ENCODE measurements at regions not wholly inside any gene's neighbourhood (a gene's known extent, or its start where the extent isn't known, plus 50 kb on each side); places are given as distances from the start of the nearest gene placed in this dataset.

DNA sequence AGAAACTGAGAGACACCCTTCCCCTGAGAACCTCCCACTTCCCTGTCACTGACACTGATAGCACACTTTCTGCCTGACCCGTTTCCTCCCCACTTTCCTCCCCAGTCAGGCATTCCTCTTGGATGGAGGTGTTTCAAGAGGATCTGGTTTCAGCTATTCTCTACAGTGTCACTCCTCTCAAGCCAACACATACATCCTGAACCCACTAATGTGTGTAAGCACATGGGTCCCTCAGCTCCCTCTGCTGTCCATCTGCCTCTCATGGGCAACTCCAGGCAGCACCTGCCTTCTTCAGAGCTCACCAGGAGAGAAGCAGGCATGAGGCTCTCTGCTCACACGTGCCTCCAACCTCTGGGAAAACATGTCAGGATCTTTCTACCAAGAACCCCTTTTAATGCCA, 207.6 kb downstream of the NAF1 start:
- H3K36me3 ChIP-seq (ENCODE audit: control insufficient read depth in 2 of 2, insufficient read depth in 2 of 2, low read length in 1 of 2): no peaks in the 10 kb centered on the region
- no peaks in the 10 kb centered on the region for H3K4me1 ChIP-seq (ENCODE audit: control insufficient read depth, insufficient read depth, low read length)
- ATAC-seq: peak; percentile 74
- in situ Hi-C loops (cut with MboI) (no loop called here), intact Hi-C loops (cut with micrococcal nuclease; ENCODE audit: unreplicated experiment) (loop anchor here (5.0 kb wide), 1 partner anchor 462 kb away; no protein-coding TSS in a partner anchor)
- TF ChIP-seq LARP7 (IDR thresholded peaks at IDR 0.05) (no peak), RAD21 (IDR thresholded peaks at IDR 0.05; ENCODE audit: insufficient read depth, low read depth, low read length) (peak; percentile 28; the same call in 1 of the 2 replicates), SMC3 (IDR thresholded peaks at IDR 0.05; ENCODE audit: borderline replicate concordance, low read length) (peak; percentile 30; the same call in 1 of the 2 replicates)
- TF ChIP-seq, protein P1, sequence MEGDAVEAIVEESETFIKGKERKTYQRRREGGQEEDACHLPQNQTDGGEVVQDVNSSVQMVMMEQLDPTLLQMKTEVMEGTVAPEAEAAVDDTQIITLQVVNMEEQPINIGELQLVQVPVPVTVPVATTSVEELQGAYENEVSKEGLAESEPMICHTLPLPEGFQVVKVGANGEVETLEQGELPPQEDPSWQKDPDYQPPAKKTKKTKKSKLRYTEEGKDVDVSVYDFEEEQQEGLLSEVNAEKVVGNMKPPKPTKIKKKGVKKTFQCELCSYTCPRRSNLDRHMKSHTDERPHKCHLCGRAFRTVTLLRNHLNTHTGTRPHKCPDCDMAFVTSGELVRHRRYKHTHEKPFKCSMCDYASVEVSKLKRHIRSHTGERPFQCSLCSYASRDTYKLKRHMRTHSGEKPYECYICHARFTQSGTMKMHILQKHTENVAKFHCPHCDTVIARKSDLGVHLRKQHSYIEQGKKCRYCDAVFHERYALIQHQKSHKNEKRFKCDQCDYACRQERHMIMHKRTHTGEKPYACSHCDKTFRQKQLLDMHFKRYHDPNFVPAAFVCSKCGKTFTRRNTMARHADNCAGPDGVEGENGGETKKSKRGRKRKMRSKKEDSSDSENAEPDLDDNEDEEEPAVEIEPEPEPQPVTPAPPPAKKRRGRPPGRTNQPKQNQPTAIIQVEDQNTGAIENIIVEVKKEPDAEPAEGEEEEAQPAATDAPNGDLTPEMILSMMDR (IDR thresholded peaks at IDR 0.05 in 2 of 3, conservative IDR thresholded peaks at IDR 0.05 in 1 of 3; ENCODE audit: control insufficient read depth in 2 of 3, extremely low read depth in 1 of 3, insufficient read depth in 1 of 3, low read depth in 3 of 3, low read length in 3 of 3): peak in 2 of 3 experiments; percentile 23 to 24; a peak in 2 of 6 replicates
- no peaks in the 10 kb centered on the region for H3K9me3 ChIP-seq (replicated peaks; ENCODE audit: control insufficient read depth, insufficient read depth, low read length)
- H3K9ac ChIP-seq (ENCODE audit: control insufficient read depth, insufficient read depth, low read length): no peak overlapping the region
- H3K4me3 ChIP-seq: no peak overlapping the region
- RAD21 ChIA-PET (ENCODE audit: unreplicated experiment): no interaction called here
- no peaks in the 10 kb centered on the region for H3K79me2 ChIP-seq (ENCODE audit: control insufficient read depth, insufficient read depth, low read length)
- peaks cover 0 to 3% of the 10 kb centered on the region in 2 experiments; a peak in 3 of 4 replicates for H3K27me3 ChIP-seq (replicated peaks in 1 of 2; ENCODE audit: control insufficient read depth in 2 of 2, insufficient read depth in 2 of 2, low read length in 1 of 2)
- 0% methylated on average over 2 of the region's 2 CpGs for WGBS (ENCODE audit: insufficient coverage, insufficient replicate concordance, low lambda C conversion rate, missing lambda C conversion rate)
- peak; percentile 1 for DNase-seq (ENCODE audit: low read depth, low spot score)
- no peak overlapping the region for H3K4me2 ChIP-seq (ENCODE audit: control insufficient read depth, insufficient read depth)
- no peaks in the 10 kb centered on the region for H4K20me1 ChIP-seq (ENCODE audit: control insufficient read depth, insufficient read depth)
- H2AFZ ChIP-seq (ENCODE audit: control insufficient read depth, low read depth, low read length): no peak overlapping the region
- CTCF ChIA-PET: no interaction called here
- POLR2A ChIA-PET: no interaction called here
- SMC1A ChIA-PET (ENCODE audit: uncharacterized antibody, unreplicated experiment): no interaction called here
- no peak for FAIRE-seq
- BruUV-seq (replicated peaks): no TSS peak
- no peak overlapping the region for H3K27ac ChIP-seq (ENCODE audit: control insufficient read depth, insufficient read depth)

DNA sequence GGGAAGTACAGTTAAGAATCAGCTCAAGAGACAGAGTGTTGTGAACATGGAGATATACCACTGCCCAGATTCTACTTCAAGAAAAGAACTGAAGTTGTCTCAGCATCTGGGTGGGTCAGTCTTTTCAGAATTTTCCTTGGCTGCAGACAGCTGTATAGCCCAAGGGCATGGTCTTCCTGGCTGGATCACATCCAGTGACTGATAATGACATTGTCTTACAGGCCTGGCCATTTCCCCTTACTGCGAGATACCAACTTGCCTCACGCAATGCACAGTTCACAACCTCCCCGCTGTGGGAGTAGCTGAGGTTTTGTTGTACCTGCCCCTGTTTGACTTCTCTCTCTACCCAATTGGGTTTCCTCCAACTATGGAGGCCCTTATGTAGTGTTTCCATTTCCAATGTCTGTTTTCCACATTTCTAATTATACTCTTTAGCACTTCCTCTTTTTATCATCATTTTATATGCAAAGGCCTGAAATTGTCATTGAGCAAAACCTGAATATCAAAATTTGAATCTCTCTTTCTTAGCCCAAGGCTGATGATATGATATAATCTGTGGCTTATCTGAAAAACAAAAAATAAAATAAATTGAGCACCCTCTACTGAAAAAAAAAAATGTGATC, 209.1 kb downstream of the NAF1 start:
- Histone ChIP-seq H3K9ac (ENCODE audit: control insufficient read depth, insufficient read depth, low read length) (no peak overlapping the region), H2AFZ (ENCODE audit: control insufficient read depth, low read depth, low read length) (no peak overlapping the region), H3K4me2 (ENCODE audit: control insufficient read depth, insufficient read depth) (no peak overlapping the region), H3K27me3 (replicated peaks in 1 of 2; ENCODE audit: control insufficient read depth in 2 of 2, insufficient read depth in 2 of 2, low read length in 1 of 2) (peaks cover 0 to 3% of the 10 kb centered on the region in 2 experiments; a peak in 3 of 4 replicates), H3K27ac (ENCODE audit: control insufficient read depth, insufficient read depth) (no peak overlapping the region), H3K36me3 (ENCODE audit: control insufficient read depth in 2 of 2, insufficient read depth in 2 of 2, low read length in 1 of 2) (no peaks in the 10 kb centered on the region), H3K79me2 (ENCODE audit: control insufficient read depth, insufficient read depth, low read length) (no peaks in the 10 kb centered on the region), H3K4me1 (ENCODE audit: control insufficient read depth, insufficient read depth, low read length) (no peaks in the 10 kb centered on the region), H3K4me3 (no peak overlapping the region), H4K20me1 (ENCODE audit: control insufficient read depth, insufficient read depth) (no peaks in the 10 kb centered on the region), H3K9me3 (replicated peaks; ENCODE audit: control insufficient read depth, insufficient read depth, low read length) (no peaks in the 10 kb centered on the region)
- CTCF ChIA-PET: no interaction called here
- DNase-seq (ENCODE audit: low read depth, low spot score): no peak
- SMC1A ChIA-PET (ENCODE audit: uncharacterized antibody, unreplicated experiment): no interaction called here
- TF ChIP-seq, protein P2, sequence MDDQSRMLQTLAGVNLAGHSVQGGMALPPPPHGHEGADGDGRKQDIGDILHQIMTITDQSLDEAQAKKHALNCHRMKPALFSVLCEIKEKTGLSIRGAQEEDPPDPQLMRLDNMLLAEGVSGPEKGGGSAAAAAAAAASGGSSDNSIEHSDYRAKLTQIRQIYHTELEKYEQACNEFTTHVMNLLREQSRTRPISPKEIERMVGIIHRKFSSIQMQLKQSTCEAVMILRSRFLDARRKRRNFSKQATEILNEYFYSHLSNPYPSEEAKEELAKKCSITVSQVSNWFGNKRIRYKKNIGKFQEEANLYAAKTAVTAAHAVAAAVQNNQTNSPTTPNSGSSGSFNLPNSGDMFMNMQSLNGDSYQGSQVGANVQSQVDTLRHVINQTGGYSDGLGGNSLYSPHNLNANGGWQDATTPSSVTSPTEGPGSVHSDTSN (IDR thresholded peaks at IDR 0.05; ENCODE audit: insufficient replicate concordance, low read depth, low read length): no peak
- TF ChIP-seq SPI1 (IDR thresholded peaks at IDR 0.05; ENCODE audit: borderline replicate concordance, insufficient read depth, low read depth, low read length): peak; percentile 33; the same call in 1 of the 2 replicates
- TF ChIP-seq, protein P3, sequence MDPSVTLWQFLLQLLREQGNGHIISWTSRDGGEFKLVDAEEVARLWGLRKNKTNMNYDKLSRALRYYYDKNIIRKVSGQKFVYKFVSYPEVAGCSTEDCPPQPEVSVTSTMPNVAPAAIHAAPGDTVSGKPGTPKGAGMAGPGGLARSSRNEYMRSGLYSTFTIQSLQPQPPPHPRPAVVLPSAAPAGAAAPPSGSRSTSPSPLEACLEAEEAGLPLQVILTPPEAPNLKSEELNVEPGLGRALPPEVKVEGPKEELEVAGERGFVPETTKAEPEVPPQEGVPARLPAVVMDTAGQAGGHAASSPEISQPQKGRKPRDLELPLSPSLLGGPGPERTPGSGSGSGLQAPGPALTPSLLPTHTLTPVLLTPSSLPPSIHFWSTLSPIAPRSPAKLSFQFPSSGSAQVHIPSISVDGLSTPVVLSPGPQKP (IDR thresholded peaks at IDR 0.05; ENCODE audit: low read depth, low read length): no peak
- no TSS peak for BruUV-seq (replicated peaks)
- no peak for FAIRE-seq
- RAD21 ChIA-PET (ENCODE audit: unreplicated experiment): no interaction called here
- in situ Hi-C loops (cut with MboI): no loop called here
- WGBS (ENCODE audit: insufficient coverage, insufficient replicate concordance, low lambda C conversion rate, missing lambda C conversion rate): 92% methylated on average over 3 of the region's 3 CpGs
- POLR2A ChIA-PET: no interaction called here
- ATAC-seq: no peak
- intact Hi-C loops (cut with micrococcal nuclease; ENCODE audit: unreplicated experiment): loop anchor here (5.0 kb wide), 1 partner anchor 460 kb away; no protein-coding TSS in a partner anchor

All from GM12878 (cell line).